ENCODE measurements at regions not wholly inside any gene's neighbourhood (a gene's known extent, or its start where the extent isn't known, plus 50 kb on each side); places are given as distances from the start of the nearest gene placed in this dataset.

- Histone ChIP-seq H3K36me3 (replicated peaks in 1 of 2; ENCODE audit: control insufficient read depth in 1 of 2, insufficient read depth in 2 of 2, low read length in 1 of 2) (no peaks in the 10 kb centered on the region), H3K79me2 (ENCODE audit: insufficient read depth) (no peaks in the 10 kb centered on the region), H4K20me1 (ENCODE audit: insufficient read depth) (no peaks in the 10 kb centered on the region), H3F3A (replicated peaks; ENCODE audit: insufficient read depth) (no peaks in the 10 kb centered on the region), H2AFZ (ENCODE audit: low read depth) (no peak overlapping the region), H3K9ac (no peak overlapping the region), H3K9me3 (no peaks in the 10 kb centered on the region), H3K27ac (ENCODE audit: low read depth in 2 of 2, low read length in 1 of 2) (no peak overlapping the region), H3K27me3 (ENCODE audit: insufficient read depth) (no peaks in the 10 kb centered on the region), H3K9me2 (no peaks in the 10 kb centered on the region), H3K4me3 (ENCODE audit: low read depth in 2 of 2, low read length in 1 of 2) (no peak overlapping the region), H3K4me2 (no peak overlapping the region), H3K4me1 (ENCODE audit: control insufficient read depth in 1 of 2, insufficient read depth in 2 of 2, low read depth in 1 of 2, low read length in 1 of 2) (no peaks in the 10 kb centered on the region)
- DNase-seq: no peak
- TF ChIP-seq RXRA (IDR thresholded peaks at IDR 0.05; ENCODE audit: borderline replicate concordance, low read depth) (no peak), EZH2phosphoT487 (IDR thresholded peaks at IDR 0.05; ENCODE audit: borderline replicate concordance, low read depth) (no peak), YY1 (IDR thresholded peaks at IDR 0.05; ENCODE audit: low read depth) (no peak), RFX5 (IDR thresholded peaks at IDR 0.05; ENCODE audit: low read length) (no peak), TAF1 (IDR thresholded peaks at IDR 0.05; ENCODE audit: borderline replicate concordance, low read depth, low read length) (no peak), POLR2AphosphoS5 (IDR thresholded peaks at IDR 0.05; ENCODE audit: low read depth, low read length) (no peak), ELF1 (IDR thresholded peaks at IDR 0.05) (no peak), CTCF (IDR thresholded peaks at IDR 0.05) (no peak), NFIC (IDR thresholded peaks at IDR 0.05; ENCODE audit: borderline replicate concordance) (no peak), REST (IDR thresholded peaks at IDR 0.05; ENCODE audit: low read depth, low read length) (no peak), CHD2 (IDR thresholded peaks at IDR 0.05; ENCODE audit: low read length, partially characterized antibody) (no peak), EP300 (IDR thresholded peaks at IDR 0.05; ENCODE audit: borderline replicate concordance in 1 of 2, low read depth in 1 of 2, low read length in 1 of 2) (no peak), TCF12 (IDR thresholded peaks at IDR 0.05) (no peak)
- TF ChIP-seq, protein P1, sequence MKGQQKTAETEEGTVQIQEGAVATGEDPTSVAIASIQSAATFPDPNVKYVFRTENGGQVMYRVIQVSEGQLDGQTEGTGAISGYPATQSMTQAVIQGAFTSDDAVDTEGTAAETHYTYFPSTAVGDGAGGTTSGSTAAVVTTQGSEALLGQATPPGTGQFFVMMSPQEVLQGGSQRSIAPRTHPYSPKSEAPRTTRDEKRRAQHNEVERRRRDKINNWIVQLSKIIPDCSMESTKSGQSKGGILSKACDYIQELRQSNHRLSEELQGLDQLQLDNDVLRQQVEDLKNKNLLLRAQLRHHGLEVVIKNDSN (IDR thresholded peaks at IDR 0.05; ENCODE audit: borderline replicate concordance, low read depth): no peak
- TF ChIP-seq, protein P2, sequence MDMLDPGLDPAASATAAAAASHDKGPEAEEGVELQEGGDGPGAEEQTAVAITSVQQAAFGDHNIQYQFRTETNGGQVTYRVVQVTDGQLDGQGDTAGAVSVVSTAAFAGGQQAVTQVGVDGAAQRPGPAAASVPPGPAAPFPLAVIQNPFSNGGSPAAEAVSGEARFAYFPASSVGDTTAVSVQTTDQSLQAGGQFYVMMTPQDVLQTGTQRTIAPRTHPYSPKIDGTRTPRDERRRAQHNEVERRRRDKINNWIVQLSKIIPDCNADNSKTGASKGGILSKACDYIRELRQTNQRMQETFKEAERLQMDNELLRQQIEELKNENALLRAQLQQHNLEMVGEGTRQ (IDR thresholded peaks at IDR 0.05; ENCODE audit: borderline replicate concordance, low read depth, low read length): no peak
- ChIA-PET CTCF (no interaction called here), POLR2A (no interaction called here)
Measured at GRCh38 chr6:117817992-117818391, 89.1 kb upstream of the SLC35F1 start.
